T-helper 2 cell treated with Interferon-gamma antibody and Interleukin-4, amounts not matched to agents 100 ng/mL and 5 ng/mL, for 36 hours (primary cell): ENCODE measurements at regions not wholly inside any gene's neighbourhood (a gene's known extent, or its start where the extent isn't known, plus 50 kb on each side); places are given as distances from the start of the nearest gene placed in this dataset.

Source experiments
- intact Hi-C: fragments of 100-400 bp; cut with micrococcal nuclease; formaldehyde crosslinking; loops from one replicate; pipeline ENCODE4 v1.15.1; 2023

DNA sequence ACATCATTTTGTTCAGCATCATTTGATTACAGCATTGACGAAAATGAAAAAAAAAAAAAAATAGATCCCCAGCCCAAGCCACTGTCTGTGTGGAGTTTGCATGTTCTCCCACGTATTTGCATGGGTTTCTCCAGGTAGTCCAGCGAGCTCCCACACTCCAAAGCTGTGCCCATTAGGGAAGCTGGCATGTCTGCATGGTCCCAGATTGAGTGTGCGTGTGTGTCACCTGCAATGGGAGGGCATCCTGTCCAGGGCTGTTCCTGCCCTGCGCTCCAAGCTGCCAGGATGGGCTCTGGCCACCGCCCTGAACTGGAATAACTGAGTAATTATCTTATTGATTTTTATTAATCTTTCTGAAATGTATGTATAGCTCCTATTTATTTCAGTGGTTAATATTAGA is 88.6 kb downstream of the KLF12 start:
- intact Hi-C loops = no loop called here

DNA sequence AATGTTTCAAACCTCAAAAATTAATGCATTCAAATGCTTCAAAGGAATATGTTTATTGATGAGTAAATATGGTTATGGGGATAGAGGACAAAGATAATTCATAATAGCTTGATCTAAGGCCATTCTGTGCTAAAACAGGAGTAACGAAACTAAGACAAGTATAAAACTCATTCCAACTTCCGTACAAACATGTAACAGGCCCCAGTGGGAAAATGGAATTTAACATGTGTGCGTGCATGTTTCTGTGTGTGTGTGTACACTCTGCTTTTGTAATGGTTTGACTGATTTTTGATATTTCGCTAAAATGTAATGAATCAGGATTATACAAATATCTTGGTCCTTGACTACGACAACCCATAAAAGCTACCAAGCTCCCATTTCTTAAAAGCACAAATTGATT is 91.0 kb downstream of the KLF12 start:
- intact Hi-C loops = no loop called here

DNA sequence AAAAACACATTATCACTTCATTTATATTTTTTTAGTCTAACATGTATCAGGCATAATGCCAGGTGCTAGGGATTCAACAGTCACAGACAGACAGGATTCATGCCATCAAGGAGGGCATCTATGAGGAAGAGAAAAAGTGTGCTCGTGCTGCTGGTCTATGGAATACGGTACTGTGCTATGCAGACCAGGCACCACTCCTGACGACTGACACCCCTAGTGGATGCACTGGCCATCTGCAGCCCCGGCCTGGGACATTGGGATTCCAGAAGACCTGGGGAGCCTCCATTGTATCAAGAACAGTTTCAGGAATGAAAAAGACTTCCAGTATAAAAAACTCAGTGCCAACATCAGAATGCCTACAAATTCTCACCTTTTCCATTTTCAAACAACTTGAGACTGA is 94.0 kb downstream of the KLF12 start:
- intact Hi-C loops = no loop called here

DNA sequence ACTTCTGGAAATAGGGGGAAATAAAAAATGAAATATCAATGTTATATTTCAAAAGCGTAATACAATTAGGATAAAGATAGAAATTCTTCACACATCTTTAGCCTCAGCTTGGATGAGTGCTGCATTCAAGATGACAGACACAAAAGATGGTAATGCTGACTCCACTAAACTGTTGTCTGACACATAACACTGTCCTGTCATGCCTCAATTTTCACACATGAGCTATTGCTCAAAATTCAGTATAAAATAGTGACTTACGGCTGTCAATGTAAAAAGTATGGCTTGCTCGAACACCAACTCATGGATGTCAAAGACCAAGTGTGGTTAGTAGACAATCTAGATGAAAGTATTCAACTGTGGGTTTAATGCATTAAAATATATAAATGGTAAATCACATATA is 94.5 kb downstream of the KLF12 start:
- intact Hi-C loops = no loop called here

DNA sequence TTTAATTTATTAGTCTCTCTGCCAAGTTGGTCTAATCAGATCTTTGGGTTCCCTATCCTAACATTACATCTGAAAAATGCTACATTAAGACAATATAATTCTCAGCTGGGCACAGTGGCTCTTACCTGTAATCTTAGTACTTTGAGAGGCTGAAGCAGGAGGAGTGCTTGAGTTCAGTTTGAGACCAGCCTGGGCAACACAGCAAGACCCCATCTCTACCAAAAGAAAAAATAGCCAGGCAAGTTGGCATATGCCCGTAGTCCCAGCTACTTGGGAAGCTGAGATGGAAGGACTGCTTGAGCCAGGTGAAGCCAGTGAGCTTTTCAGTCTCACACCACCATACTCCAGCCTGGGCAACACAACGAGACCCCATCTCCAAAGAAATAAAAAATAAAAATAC is 95.0 kb downstream of the KLF12 start:
- intact Hi-C loops = no loop called here

DNA sequence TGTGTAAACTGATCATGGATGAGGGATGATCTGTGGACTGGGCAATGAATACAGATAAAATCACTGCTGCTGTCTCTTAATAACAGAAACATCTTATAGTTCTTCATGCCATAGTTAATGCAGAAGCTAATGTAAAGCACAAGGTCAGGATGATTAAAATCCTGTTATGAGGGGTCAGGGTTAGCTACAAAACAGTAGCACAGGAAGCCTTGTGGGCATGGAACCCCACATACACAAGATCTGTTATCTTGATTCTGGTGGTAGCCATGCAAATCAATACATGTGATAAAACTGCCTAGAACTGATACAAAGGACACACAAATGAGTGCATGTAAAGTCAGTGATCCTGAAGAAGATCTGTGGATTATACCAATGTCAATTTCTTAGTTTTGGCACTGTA is 96.4 kb downstream of the KLF12 start:
- intact Hi-C loops = no loop called here

DNA sequence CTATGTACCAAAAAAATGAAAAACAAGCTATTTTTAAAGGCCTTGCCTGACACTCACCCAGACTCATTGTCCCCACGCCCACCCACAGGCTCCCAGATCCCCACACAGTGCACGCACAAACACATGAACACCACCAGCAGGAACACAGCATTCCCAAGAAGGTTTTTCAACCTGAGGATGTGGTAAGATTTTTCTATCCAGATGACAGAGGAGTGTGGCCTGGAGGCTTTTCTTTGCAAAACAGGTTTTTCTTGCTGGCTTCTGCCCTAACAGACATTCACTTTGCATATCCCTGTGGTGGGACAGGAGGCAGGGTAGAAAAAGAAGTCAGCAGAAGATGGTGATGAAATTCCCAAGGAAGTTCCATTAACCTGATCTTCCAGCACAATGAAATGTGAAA is 97.8 kb downstream of the KLF12 start:
- intact Hi-C loops = no loop called here

DNA sequence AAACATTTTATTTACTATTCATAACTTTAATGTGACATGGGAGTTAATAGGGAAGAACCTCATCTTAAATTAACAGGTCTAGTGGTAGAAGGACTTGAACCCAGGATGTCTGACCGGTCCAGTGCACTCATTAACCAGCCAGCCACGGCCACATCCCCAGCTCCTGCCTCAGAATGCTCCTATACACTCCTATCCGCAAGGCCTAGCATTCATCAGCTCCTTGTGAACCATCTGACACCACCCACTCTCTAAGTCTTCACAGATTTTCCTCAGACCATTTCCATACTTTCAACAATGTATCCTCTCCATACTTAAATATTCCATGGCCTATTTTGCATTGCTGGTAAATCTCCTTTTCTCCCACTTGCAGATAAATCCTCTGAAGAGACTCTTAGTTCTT is 98.3 kb downstream of the KLF12 start:
- intact Hi-C loops = no loop called here

DNA sequence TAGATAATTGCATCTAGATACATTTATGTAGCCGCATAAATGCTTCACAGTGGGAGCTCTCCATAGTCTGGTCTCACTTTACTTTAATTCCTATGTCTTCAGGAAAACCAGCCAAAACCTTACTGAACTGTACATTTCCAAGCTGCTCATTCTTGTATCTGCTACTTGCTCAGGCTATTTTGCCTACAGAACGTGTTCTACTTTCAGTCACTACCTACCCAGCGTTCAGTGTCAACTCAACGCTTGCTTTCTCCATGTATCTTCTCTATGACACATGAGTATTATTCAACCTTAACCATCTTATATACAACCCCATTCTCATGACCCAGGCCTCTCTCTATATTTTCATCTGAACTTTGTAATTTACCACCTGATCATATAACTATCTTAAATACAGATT is 101.9 kb downstream of the KLF12 start:
- intact Hi-C loops = no loop called here

DNA sequence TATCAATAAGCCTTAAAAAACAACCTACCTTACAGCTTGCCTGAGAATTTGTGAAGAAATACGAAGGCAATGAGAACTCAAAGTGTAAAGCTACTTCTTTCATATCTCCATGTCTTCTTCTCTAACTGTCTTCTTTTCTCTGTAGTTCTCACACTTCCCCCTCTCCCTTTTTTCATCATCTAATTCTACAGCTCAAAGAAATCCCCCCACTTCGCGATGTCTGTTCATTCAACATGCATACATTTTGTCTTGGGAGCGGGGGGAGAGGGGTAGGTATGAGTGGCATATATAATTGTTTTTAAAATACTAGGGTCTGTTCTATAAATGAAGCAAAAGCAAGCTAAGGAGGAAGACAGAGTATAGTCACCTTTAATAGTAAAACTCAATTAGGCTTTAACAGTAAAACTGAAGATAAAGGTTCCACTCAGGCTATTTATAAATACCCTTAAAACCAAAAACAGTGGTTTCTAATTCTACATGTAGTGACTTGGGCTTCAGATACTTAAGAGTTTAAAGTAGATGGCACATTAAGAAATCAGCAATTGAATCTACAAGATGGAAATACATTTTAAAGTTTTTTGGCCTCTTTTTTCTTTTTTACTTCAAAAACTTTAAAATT is 106.9 kb downstream of the KLF12 start:
- intact Hi-C loops = loop anchor here (2.0 kb wide), 1 partner anchor 36 kb away; no protein-coding TSS in a partner anchor

DNA sequence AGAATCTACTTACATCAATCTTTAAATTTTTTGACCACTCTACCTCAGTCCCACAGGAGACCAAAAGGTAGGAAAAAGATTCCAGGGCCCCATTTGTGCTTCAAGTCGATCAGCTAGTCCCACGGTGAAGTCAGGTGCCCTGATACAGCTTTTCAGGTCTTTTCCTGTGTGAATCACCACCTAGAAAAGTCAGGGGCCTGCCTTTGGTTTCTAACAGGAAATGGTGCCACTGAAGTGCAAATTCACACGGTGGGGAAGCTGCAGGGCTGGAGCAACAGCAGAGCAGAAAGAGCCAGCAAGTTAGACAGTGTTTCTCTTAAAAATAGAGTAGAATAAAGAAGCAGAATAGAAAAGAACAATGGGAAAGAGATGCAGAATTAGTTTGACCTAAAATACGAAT is 107.5 kb downstream of the KLF12 start:
- intact Hi-C loops = loop anchor here (2.0 kb wide), 1 partner anchor 36 kb away; no protein-coding TSS in a partner anchor

DNA sequence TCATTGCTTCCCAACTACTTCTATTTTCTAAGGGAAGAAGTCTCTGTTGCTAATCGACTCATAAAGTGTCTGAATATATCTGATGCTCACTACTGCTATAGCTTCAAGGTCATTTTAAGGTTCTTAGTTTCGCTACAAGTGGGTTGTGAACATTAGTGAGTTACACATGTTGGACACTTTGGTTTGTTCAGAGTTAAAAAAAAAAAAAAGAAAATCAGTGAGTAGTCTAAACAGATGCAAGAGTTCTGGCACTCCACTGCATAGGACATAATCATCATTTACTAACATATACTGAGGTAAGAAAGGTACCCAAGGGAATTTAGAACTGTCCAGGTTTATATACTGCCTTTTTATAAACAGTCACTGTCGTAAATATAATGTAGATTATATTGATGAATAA is 108.8 kb downstream of the KLF12 start:
- intact Hi-C loops = no loop called here

DNA sequence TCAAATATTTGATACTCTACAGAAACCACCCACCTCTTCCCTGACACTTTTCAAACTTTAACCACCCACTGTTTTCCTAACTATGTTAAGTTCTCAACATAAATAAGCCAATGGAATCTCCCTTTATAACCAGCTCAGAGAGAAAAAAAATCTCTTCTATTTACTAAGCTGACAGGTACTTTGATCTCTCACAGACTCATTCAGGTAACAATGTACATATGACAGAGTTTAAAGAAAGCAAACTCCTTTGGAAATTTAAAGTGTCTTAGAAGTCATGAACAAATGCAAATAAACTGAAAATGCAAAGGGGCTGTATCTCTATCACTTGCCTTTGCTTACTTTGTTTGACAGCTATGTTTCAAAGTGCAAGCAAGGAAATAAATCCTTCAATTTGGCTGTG is 109.3 kb downstream of the KLF12 start:
- intact Hi-C loops = no loop called here

DNA sequence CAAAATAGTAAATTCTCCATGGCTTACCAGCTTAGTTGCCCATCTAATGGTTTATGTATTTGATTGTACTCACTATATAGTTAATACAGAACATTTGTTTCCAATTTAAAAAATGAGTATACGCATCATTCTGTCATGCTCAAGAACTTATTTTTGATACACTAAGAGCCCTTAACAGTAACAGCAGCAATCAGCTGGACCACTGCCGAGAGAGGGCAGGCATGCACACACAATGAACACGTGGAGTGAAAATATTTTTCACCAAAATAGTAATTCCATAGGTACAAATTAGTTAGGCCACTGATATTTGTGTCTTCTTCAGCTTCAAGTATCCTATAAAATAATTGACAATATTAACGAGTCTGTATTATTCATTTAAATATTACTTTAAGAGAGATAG is 109.9 kb downstream of the KLF12 start:
- intact Hi-C loops = no loop called here

DNA sequence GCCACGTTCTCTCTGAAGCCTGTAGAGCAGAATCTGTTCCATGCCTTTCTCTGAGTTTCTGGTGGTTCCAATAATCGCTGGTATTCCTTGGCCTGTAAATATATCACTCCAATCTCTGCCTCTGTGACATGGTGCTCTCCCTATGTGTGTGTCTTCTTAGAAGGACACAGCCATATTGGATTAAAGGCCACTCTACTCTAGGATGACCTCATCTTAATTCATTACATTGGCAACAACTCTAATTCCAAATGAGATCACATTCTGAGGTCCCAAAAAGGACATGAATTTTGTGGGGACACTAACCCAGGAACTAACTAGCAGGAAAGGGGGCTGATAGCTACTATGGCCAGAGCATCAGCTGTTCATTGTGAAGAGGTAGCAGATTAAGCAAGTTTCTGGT is 110.7 kb downstream of the KLF12 start:
- intact Hi-C loops = no loop called here

DNA sequence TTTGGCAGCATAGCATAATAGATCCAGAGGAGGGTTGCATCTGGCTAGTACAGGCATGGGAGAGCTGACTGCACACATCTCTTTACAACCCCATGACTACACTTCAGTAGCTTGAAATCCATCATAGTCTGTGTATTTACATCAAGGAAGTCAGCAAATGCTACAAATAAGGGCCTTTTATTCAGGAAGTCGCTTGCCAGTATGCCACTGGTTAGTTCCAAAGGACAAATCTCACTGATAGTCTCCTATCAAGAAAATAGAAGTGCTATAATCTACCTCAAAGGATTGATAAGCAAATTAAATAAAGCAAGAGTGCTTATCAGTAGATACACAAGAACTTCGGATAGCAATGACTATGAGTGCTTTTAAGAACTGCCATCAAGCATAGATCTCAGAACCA is 112.7 kb downstream of the KLF12 start:
- intact Hi-C loops = no loop called here

DNA sequence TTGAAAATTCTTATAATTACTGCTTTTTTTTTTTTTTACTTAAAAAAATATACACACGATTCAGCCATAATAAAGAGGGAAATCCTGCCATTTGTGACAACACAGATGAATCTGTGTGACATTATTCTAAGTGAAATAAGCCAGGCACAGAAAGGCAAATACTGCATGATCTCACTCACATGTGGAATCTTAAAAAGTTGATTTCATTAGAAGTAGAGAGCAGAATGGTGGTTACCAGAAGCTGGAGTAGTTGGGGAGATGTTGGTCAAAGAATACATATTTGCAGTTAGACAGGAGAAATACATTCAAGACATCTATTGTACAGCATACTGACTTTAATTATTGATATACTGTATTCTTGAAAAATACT is 116.2 kb downstream of the KLF12 start:
- intact Hi-C loops = no loop called here

DNA sequence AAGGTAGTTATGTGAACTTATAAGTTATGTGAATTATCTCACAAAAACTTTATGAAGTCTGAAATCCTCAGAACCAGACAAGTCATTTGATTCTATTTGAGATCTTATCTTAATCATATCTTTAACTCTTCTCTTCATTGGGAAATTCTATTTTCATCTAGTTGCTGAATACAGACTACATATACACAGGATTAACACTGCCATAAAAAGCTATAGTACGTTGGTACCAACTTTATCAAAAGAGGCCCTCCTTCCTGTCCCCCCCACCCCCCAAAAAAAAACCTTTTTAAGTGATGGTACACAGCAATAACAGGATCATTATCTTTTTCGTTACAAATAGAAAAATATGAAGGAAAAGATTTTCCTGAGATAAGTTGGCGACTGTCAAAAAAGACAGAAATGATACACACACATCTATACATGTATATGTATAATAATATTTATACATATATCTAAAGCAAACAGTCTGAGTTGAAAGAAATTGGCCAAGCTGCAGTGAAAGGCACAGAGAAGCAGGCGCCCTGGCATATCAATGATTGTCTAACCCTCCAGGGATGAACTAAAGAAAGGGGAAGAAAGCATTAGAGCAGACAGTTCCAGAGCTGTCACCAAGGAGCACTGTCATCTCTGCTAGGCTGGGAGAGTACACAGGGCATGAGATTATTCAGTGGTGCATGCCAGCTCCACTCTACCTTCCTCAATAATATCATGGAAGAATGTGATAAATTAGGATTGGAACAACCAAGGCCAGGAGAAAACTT is 116.7 kb downstream of the KLF12 start:
- intact Hi-C loops = no loop called here

DNA sequence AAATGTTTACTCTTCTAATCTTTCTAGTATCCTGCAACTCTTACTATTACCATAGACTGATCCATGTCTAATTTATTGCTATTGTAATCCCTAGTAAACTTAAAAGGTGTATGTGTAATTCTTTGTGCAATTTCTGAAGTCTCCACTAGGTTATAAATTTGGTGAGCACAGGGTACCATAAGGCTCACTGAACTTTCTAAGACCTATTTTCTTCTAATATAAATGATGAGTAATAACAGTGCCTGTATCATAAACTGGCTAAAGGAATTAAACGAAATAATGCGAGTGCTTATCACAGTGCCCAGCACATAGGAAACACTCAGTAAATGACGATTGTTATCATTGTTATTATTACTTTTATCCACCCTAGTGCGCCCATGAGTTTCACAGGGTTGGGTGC is 119.1 kb downstream of the KLF12 start:
- intact Hi-C loops = no loop called here

DNA sequence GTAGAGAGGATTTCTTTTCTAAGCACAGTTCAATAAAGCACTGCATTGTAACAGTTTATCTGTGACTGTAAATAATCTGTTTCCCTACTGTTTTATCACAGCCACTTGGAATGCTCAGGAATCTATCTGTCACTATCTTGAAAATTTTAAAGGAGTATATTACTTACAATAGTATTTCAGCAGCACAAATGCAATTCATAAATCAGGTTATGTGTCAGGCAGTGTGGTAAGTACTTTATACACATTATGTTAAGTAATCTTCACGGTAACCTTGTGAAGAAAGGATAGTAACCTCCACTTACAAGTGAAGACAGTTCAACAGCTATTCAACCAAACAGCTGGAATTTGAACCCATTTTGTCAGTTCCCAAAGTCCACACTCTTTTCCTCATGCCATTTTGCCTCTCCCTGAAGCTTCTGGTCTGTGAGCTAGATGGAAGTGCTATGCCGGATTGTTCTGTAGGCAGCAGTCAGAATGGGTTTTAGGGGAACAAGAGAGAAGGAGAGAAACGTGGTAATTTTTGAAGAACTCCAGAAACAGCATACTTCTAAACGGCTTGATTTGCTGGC is 125.0 kb downstream of the KLF12 start:
- intact Hi-C loops = no loop called here

DNA sequence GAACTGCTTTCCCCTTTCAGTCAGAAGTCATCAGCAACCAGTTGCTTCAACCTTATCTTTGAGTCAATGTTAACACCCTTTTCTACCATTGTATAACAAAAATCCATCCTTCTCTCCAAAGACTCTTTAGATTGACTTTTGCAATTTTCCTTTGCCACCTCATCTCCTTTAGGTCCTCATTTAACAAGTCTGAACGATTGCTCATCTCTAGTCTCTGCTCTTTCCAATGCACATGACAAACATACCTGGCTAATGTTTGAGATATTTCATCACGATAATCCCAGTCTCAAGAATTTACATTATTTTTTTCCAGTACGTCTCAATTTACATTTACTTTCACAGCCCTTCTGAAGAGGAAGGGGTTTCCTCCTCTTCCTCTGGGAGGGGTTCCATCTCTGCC is 127.5 kb downstream of the KLF12 start:
- intact Hi-C loops = no loop called here

DNA sequence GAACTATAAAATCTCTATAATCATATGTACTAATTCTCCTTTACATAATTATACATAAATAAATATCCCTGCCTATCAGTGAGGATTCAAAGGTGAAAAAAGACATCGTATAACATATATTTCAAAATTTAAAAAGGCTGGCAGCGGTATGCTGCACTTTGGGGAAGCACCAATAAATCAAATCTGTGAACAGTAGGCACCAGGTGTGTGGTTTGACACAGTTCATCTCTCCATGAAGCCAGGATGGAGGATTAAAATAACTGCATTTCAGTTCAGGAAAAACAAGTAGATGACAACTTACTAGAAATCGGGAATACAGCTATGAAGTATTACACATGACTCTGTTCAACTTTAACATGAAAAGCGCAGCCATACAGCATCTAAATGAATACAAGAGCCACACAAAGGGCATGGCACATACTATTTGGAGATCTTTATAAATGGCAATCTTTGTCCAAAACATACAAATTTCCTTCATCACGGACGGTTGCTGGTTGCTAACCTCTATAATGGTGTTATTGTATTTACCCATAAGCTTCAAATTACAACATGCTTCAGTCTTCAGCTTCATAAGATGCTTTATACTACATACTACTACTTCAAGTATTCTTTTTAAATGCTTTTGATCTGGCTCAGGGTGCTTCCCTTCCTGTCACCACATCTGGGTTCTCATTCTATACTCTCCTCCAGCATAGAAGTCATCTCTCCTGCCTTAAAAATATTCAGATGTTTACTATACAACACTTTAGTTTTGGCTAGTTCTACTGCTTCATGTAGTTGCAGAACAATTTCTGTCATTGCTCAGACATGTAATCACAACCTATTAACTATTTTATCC is 128.7 kb downstream of the KLF12 start:
- intact Hi-C loops = no loop called here
